Osteocyte (in vitro differentiated cells): ENCODE measurements at regions not wholly inside any gene's neighbourhood (a gene's known extent, or its start where the extent isn't known, plus 50 kb on each side); places are given as distances from the start of the nearest gene placed in this dataset.

Experiments
- DNase-seq: peaks from one replicate; pipeline ENCODE4 v3.0.0; 2021; ENCODE audit warnings: mixed read lengths; ENCODE audit not compliant: unreplicated experiment; ENCODE audit errors: extremely low spot score
- H3K27ac Mint-ChIP-seq: one replicate; pipeline ENCODE4 v1.8.0; 2021; ENCODE audit warnings: mild to moderate bottlenecking, mixed read lengths; ENCODE audit not compliant: unreplicated experiment
- H3K27me3 Mint-ChIP-seq: one replicate; pipeline ENCODE4 v1.8.0; 2021; ENCODE audit warnings: mixed read lengths; ENCODE audit not compliant: unreplicated experiment
- H3K36me3 Mint-ChIP-seq: one replicate; pipeline ENCODE4 v1.8.0; 2021; ENCODE audit warnings: mixed read lengths; ENCODE audit not compliant: unreplicated experiment
- H3K4me1 Mint-ChIP-seq: one replicate; pipeline ENCODE4 v1.8.0; 2021; ENCODE audit warnings: mixed read lengths; ENCODE audit not compliant: unreplicated experiment
- H3K4me3 Mint-ChIP-seq: one replicate; pipeline ENCODE4 v1.8.0; 2021; ENCODE audit warnings: mild to moderate bottlenecking, moderate library complexity, mixed read lengths; ENCODE audit not compliant: unreplicated experiment
- H3K9me3 Mint-ChIP-seq: one replicate; pipeline ENCODE4 v1.8.0; 2021; ENCODE audit warnings: mixed read lengths; ENCODE audit not compliant: unreplicated experiment
- TF ChIP-seq, protein P1 (sequence below): fragments of 200-600 bp; sonication (generic); IDR thresholded peaks from 2 replicates; pipeline ENCODE4 v1.5.0; 2021; ENCODE audit warnings: antibody characterized with exemption, mild to moderate bottlenecking, moderate library complexity

GRCh38 chr3:7953449-7954014 lies 548.1 kb upstream of the LMCD1 start:
- H3K36me3 Mint-ChIP-seq, result no peaks in the 10 kb centered on the region
- no peak overlapping the region for H3K27ac Mint-ChIP-seq
- H3K4me3 Mint-ChIP-seq, result no peak overlapping the region
- H3K27me3 Mint-ChIP-seq, result no peaks in the 10 kb centered on the region
- TF ChIP-seq, protein P1, sequence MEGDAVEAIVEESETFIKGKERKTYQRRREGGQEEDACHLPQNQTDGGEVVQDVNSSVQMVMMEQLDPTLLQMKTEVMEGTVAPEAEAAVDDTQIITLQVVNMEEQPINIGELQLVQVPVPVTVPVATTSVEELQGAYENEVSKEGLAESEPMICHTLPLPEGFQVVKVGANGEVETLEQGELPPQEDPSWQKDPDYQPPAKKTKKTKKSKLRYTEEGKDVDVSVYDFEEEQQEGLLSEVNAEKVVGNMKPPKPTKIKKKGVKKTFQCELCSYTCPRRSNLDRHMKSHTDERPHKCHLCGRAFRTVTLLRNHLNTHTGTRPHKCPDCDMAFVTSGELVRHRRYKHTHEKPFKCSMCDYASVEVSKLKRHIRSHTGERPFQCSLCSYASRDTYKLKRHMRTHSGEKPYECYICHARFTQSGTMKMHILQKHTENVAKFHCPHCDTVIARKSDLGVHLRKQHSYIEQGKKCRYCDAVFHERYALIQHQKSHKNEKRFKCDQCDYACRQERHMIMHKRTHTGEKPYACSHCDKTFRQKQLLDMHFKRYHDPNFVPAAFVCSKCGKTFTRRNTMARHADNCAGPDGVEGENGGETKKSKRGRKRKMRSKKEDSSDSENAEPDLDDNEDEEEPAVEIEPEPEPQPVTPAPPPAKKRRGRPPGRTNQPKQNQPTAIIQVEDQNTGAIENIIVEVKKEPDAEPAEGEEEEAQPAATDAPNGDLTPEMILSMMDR, result no peak
- no peaks in the 10 kb centered on the region for H3K9me3 Mint-ChIP-seq
- DNase-seq, result no peak
- no peaks in the 10 kb centered on the region for H3K4me1 Mint-ChIP-seq

GRCh38 chr3:7957024-7957423 lies 544.6 kb upstream of the LMCD1 start:
- Mint-ChIP-seq H3K4me1 (no peaks in the 10 kb centered on the region), H3K4me3 (no peak overlapping the region), H3K9me3 (no peaks in the 10 kb centered on the region), H3K27ac (no peak overlapping the region), H3K36me3 (no peaks in the 10 kb centered on the region), H3K27me3 (peaks cover 5% of the 10 kb centered on the region)
- DNase-seq, result no peak
- TF ChIP-seq, protein P1, result no peak

GRCh38 chr3:7959094-7959493 lies 542.5 kb upstream of the LMCD1 start:
- TF ChIP-seq, protein P1, result no peak
- Mint-ChIP-seq H3K27ac (no peak overlapping the region), H3K27me3 (peaks cover 5% of the 10 kb centered on the region), H3K4me1 (no peaks in the 10 kb centered on the region), H3K9me3 (no peaks in the 10 kb centered on the region), H3K36me3 (no peaks in the 10 kb centered on the region), H3K4me3 (no peak overlapping the region)
- no peak for DNase-seq

DNA sequence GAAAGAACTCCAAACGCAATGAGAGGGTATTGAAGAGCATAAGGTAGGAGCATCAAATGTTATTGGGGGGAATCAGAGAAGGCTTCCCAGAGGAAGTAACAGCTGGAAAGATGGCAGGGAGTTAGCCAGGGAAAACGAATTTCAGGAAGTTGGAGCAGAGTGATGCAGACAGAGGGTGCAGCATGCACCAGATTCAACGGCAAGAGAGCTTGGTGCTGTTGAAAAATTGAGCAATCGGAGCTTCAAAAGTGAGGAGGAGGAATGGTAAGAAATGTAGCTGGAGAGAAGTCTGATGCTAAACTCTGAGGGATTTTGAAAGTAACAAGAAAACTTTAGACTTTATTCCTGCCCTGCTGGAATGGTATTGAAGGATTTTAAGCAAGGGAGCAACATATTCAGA lies 541.0 kb upstream of the LMCD1 start:
- DNase-seq, result no peak

GRCh38 chr3:7962301-7962700 lies 539.3 kb upstream of the LMCD1 start:
- TF ChIP-seq, protein P1, result no peak
- Mint-ChIP-seq H3K27ac (no peak overlapping the region), H3K27me3 (peaks cover 9% of the 10 kb centered on the region), H3K9me3 (no peaks in the 10 kb centered on the region), H3K4me3 (no peak overlapping the region), H3K4me1 (no peaks in the 10 kb centered on the region), H3K36me3 (no peaks in the 10 kb centered on the region)
- no peak for DNase-seq

More for the DNA sequence above, 541.0 kb upstream of the LMCD1 start:
- TF ChIP-seq, protein P1, result no peak
- no peak overlapping the region for H3K4me3 Mint-ChIP-seq
- no peak overlapping the region for H3K27ac Mint-ChIP-seq
- no peaks in the 10 kb centered on the region for H3K9me3 Mint-ChIP-seq
- H3K27me3 Mint-ChIP-seq, result peaks cover 5% of the 10 kb centered on the region
- H3K36me3 Mint-ChIP-seq, result no peaks in the 10 kb centered on the region
- H3K4me1 Mint-ChIP-seq, result no peaks in the 10 kb centered on the region
